Smooth muscle cell (in vitro differentiated cells): ENCODE measurements at regions not wholly inside any gene's neighbourhood (a gene's known extent, or its start where the extent isn't known, plus 50 kb on each side); places are given as distances from the start of the nearest gene placed in this dataset.

Experiments
- DNase-seq: peaks from one replicate; lab custom pipeline; 2025; ENCODE audit not compliant: unreplicated experiment; lab: John Stamatoyannopoulos, UW
- H2AFZ ChIP-seq: fragments of 200-600 bp; sonication (generic); 2 replicates; pipeline ENCODE4 v1.6.0; 2016; ENCODE audit warnings: antibody characterized with exemption, low read depth, mild to moderate bottlenecking
- H3F3A ChIP-seq: fragments of 200-600 bp; sonication (generic); 2 replicates; pipeline ENCODE4 v1.6.0; 2017; ENCODE audit warnings: antibody characterized with exemption, low read depth
- H3K27ac ChIP-seq: fragments of 200-600 bp; sonication (generic); 2 replicates; pipeline ENCODE4 v1.5.1; 2016; ENCODE audit warnings: low read depth, mild to moderate bottlenecking
- H3K27me3 ChIP-seq: fragments of 200-600 bp; sonication (generic); 2 replicates; pipeline ENCODE4 v1.6.1; 2016; ENCODE audit warnings: low read depth, mild to moderate bottlenecking
- H3K36me3 ChIP-seq: fragments of 200-600 bp; sonication (generic); 2 replicates; pipeline ENCODE4 v1.5.1; 2016; ENCODE audit warnings: low read depth
- H3K4me1 ChIP-seq: fragments of 200-600 bp; sonication (generic); 2 replicates; pipeline ENCODE4 v1.5.1; 2016; ENCODE audit warnings: low read depth
- H3K4me2 ChIP-seq: fragments of 200-600 bp; sonication (generic); 2 replicates; pipeline ENCODE4 v1.6.0; 2016; ENCODE audit warnings: mild to moderate bottlenecking
- H3K4me3 ChIP-seq: fragments of 200-600 bp; sonication (generic); 2 replicates; pipeline ENCODE4 v1.5.1; 2016; ENCODE audit warnings: mild to moderate bottlenecking
- H3K79me2 ChIP-seq: fragments of 200-600 bp; sonication (generic); 2 replicates; pipeline ENCODE4 v1.6.0; 2016; ENCODE audit warnings: low read depth, mild to moderate bottlenecking
- H3K9ac ChIP-seq: fragments of 200-600 bp; sonication (generic); 2 replicates; pipeline ENCODE4 v1.6.0; 2016; ENCODE audit warnings: low read depth
- H3K9me3 ChIP-seq: fragments of 200-600 bp; sonication (generic); replicated peaks from 2 replicates; pipeline ENCODE4 v1.5.1; 2016; ENCODE audit warnings: low read depth
- H4K20me1 ChIP-seq: fragments of 200-600 bp; sonication (generic); 2 replicates; pipeline ENCODE4 v1.6.0; 2016; ENCODE audit warnings: low read depth
- CTCF ChIP-seq: fragments of 200-600 bp; sonication (generic); IDR thresholded peaks from 2 replicates; pipeline ENCODE4 v1.5.1; 2017; ENCODE audit warnings: borderline replicate concordance, mild to moderate bottlenecking, antibody characterized with exemption; ENCODE audit not compliant: insufficient read depth, poor library complexity, severe bottlenecking
- WGBS: methylation state at CpG from one replicate; pipeline ENCODE4 v1.1.7; 2016; ENCODE audit warnings: low lambda C conversion rate; 5-methylcytosine and 5-hydroxymethylcytosine counted together

DNA sequence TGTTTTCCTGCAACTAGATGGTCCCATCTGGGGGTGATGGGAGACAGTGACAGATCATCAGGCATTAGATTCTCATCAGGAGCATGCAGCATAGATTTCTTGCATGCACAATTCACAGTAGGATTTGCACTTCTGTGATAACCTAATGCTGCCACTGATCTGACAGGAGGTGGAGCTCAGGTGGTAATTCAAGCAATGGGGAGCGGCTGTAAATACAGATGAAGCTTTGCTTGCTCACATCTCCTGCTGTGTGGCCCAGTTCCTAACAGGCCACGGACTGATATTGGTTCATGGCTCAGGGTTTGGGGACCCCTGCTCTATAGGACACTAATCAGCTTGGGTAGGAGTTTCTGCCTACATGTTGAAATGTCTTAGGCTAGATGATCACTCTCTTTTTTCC, 320.0 kb downstream of the PRDM2 start:
- Histone ChIP-seq H3K9me3 (no peaks in the 10 kb centered on the region), H3K79me2 (no peaks in the 10 kb centered on the region), H3K27ac (no peak overlapping the region), H3K4me1 (no peaks in the 10 kb centered on the region), H3K27me3 (no peaks in the 10 kb centered on the region), H3K4me3 (no peak overlapping the region), H3K9ac (no peak overlapping the region), H3K36me3 (no peaks in the 10 kb centered on the region), H2AFZ (no peak overlapping the region), H3K4me2 (no peak overlapping the region), H4K20me1 (no peaks in the 10 kb centered on the region), H3F3A (no peaks in the 10 kb centered on the region)
- 78% methylated on average over 2 of the region's 2 CpGs for whole genome bisulfite sequencing
- no peak for DNase-seq
- no peak for TF ChIP-seq CTCF

DNA sequence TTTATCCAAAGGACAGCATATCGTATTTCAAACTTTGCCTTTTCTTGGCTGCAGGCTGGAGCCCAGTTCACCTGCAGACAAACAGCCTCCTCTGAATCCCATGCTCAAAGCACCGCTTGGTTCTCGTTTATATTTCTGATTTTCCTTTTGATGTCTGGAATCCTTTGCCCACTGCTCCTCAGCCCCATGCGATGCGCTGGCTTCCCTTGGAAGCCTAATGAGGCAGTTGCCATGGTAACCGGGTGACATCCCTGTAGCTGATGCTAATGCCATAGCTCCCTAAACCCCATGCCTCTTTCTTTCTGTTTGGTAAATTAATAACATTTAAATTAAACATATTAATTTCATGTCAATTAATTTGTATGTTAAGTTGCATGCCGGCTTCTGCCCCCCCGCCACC, 327.1 kb downstream of the PRDM2 start:
- Histone ChIP-seq H3K27me3 (no peaks in the 10 kb centered on the region), H3K4me1 (no peaks in the 10 kb centered on the region), H3K36me3 (no peaks in the 10 kb centered on the region), H3K9me3 (no peaks in the 10 kb centered on the region), H3F3A (no peaks in the 10 kb centered on the region), H3K79me2 (no peaks in the 10 kb centered on the region), H3K27ac (no peak overlapping the region), H3K4me3 (no peak overlapping the region), H4K20me1 (no peaks in the 10 kb centered on the region), H3K4me2 (no peak overlapping the region), H3K9ac (no peak overlapping the region), H2AFZ (no peak overlapping the region)
- no peak for DNase-seq
- no peak for TF ChIP-seq CTCF
- 80% methylated on average over 8 of the region's 8 CpGs for WGBS

GRCh38 chr1:14031461-14031860, 331.5 kb downstream of the PRDM2 start:
- Histone ChIP-seq H3K4me3 (no peak overlapping the region), H2AFZ (no peak overlapping the region), H3K27ac (no peak overlapping the region), H3K27me3 (no peaks in the 10 kb centered on the region), H4K20me1 (no peaks in the 10 kb centered on the region), H3K4me2 (no peak overlapping the region), H3F3A (no peaks in the 10 kb centered on the region), H3K9me3 (no peaks in the 10 kb centered on the region), H3K36me3 (no peaks in the 10 kb centered on the region), H3K79me2 (no peaks in the 10 kb centered on the region), H3K4me1 (no peaks in the 10 kb centered on the region), H3K9ac (no peak overlapping the region)
- no peak for DNase-seq
- TF ChIP-seq CTCF = no peak
- WGBS = 59% methylated on average over 3 of the region's 3 CpGs

- WGBS = 92% methylated on average over 5 of the region's 5 CpGs
- H3K27ac ChIP-seq = no peak overlapping the region
Measured at GRCh38 chr1:14034506-14034905, 334.5 kb downstream of the PRDM2 start.

More at GRCh38 chr1:14034506-14034905, 334.5 kb downstream of the PRDM2 start:
- Histone ChIP-seq H3K27me3 (no peaks in the 10 kb centered on the region), H3K79me2 (no peaks in the 10 kb centered on the region), H3K4me1 (no peaks in the 10 kb centered on the region), H3K4me2 (no peak overlapping the region), H3K9ac (no peak overlapping the region), H2AFZ (no peak overlapping the region), H3K9me3 (no peaks in the 10 kb centered on the region), H4K20me1 (no peaks in the 10 kb centered on the region), H3F3A (no peaks in the 10 kb centered on the region), H3K4me3 (no peak overlapping the region), H3K36me3 (no peaks in the 10 kb centered on the region)
- no peak for TF ChIP-seq CTCF
- DNase-seq = no peak
